H9 (cell line): ENCODE measurements at regions not wholly inside any gene's neighbourhood (a gene's known extent, or its start where the extent isn't known, plus 50 kb on each side); places are given as distances from the start of the nearest gene placed in this dataset.

Experiments
- DNase-seq: peaks from one replicate; pipeline ENCODE4 v3.0.0-alpha.2; 2017
- H2AFZ ChIP-seq: one replicate; pipeline ENCODE4 v1.6.1; 2013; ENCODE audit warnings: mild to moderate bottlenecking, low read length, control low read depth, moderate library complexity
- H2AK5ac ChIP-seq: 2 replicates; pipeline ENCODE4 v1.6.1; 2013; ENCODE audit warnings: low read length, control low read depth, mixed read lengths; ENCODE audit not compliant: insufficient read length
- H2BK120ac ChIP-seq: one replicate; pipeline ENCODE4 v1.6.1; 2013; ENCODE audit warnings: low read depth, mild to moderate bottlenecking, low read length, control low read depth, inconsistent platforms; ENCODE audit not compliant: poor library complexity, severe bottlenecking
- H2BK12ac ChIP-seq: 2 replicates; pipeline ENCODE4 v1.6.1; 2013; ENCODE audit warnings: low read length, control low read depth, mixed read lengths, low read depth; ENCODE audit not compliant: insufficient read length
- H2BK15ac ChIP-seq: 2 replicates; pipeline ENCODE4 v1.6.1; 2013; ENCODE audit warnings: low read depth, low read length, control low read depth
- H2BK20ac ChIP-seq: one replicate; pipeline ENCODE4 v1.6.1; 2013; ENCODE audit warnings: low read depth, mild to moderate bottlenecking, low read length, control low read depth, inconsistent platforms; ENCODE audit not compliant: poor library complexity, severe bottlenecking
- H2BK5ac ChIP-seq: 2 replicates; pipeline ENCODE4 v1.6.1; 2013; ENCODE audit warnings: low read length, control low read depth, mixed read lengths; ENCODE audit not compliant: insufficient read length
- H3K14ac ChIP-seq: 2 replicates; pipeline ENCODE4 v1.6.1; 2013; ENCODE audit warnings: low read length, control low read depth; ENCODE audit not compliant: insufficient read depth
- H3K18ac ChIP-seq: 2 replicates; pipeline ENCODE4 v1.6.1; 2013; ENCODE audit warnings: low read depth, mild to moderate bottlenecking, mixed read lengths, low read length, control low read depth; ENCODE audit not compliant: insufficient read length
- H3K23ac ChIP-seq: 2 replicates; pipeline ENCODE4 v1.6.1; 2013; ENCODE audit warnings: low read length, control low read depth, mixed read lengths, low read depth; ENCODE audit not compliant: insufficient read length
- H3K23me2 ChIP-seq: 2 replicates; pipeline ENCODE4 v1.6.1; 2013; ENCODE audit warnings: low read depth, mild to moderate bottlenecking, mixed read lengths, low read length, control low read depth; ENCODE audit not compliant: insufficient read length, poor library complexity, severe bottlenecking
- H3K27ac ChIP-seq: 2 replicates; pipeline ENCODE4 v1.5.1; 2013; ENCODE audit warnings: low read length, control low read depth, mixed read lengths, low read depth; ENCODE audit not compliant: insufficient read length
- H3K27me3 ChIP-seq: 2 replicates; pipeline ENCODE4 v1.6.1; 2013; ENCODE audit warnings: low read length, control low read depth, inconsistent platforms; ENCODE audit not compliant: insufficient read depth
- H3K4ac ChIP-seq: 2 replicates; pipeline ENCODE4 v1.6.1; 2013; ENCODE audit warnings: low read depth, mild to moderate bottlenecking, control low read depth, inconsistent platforms, low read length, moderate library complexity
- H3K4me1 ChIP-seq: 2 replicates; pipeline ENCODE4 v1.6.1; 2013; ENCODE audit warnings: low read length, control low read depth, inconsistent platforms; ENCODE audit not compliant: insufficient read depth
- H3K4me2 ChIP-seq: 2 replicates; pipeline ENCODE4 v1.6.1; 2013; ENCODE audit warnings: low read length, control low read depth, mixed read lengths; ENCODE audit not compliant: insufficient read length, insufficient read depth
- H3K56ac ChIP-seq: 2 replicates; pipeline ENCODE4 v1.6.1; 2013; ENCODE audit warnings: low read depth, mild to moderate bottlenecking, mixed read lengths, low read length, control low read depth; ENCODE audit not compliant: insufficient read length
- H3K79me1 ChIP-seq: 2 replicates; pipeline ENCODE4 v1.6.1; 2013; ENCODE audit warnings: low read depth, mild to moderate bottlenecking, moderate library complexity, low read length, control low read depth, inconsistent platforms; ENCODE audit not compliant: insufficient read depth, poor library complexity, severe bottlenecking
- H3K79me2 ChIP-seq: 2 replicates; pipeline ENCODE4 v1.6.1; 2013; ENCODE audit warnings: low read length, control low read depth, inconsistent platforms; ENCODE audit not compliant: insufficient read depth
- H3K9ac ChIP-seq: 2 replicates; pipeline ENCODE4 v1.6.1; 2013; ENCODE audit warnings: low read length, control low read depth, mixed read lengths; ENCODE audit not compliant: insufficient read length; ENCODE audit errors: extremely low read depth
- H3K9me3 ChIP-seq: one replicate; pipeline ENCODE4 v1.6.1; 2013; ENCODE audit warnings: low read depth, low read length, inconsistent platforms; ENCODE audit not compliant: control insufficient read depth
- H3T11ph ChIP-seq: one replicate; pipeline ENCODE4 v1.6.1; 2013; ENCODE audit warnings: mild to moderate bottlenecking, low read length, control low read depth, inconsistent platforms
- H4K20me1 ChIP-seq: one replicate; pipeline ENCODE4 v1.6.1; 2013; ENCODE audit not compliant: control insufficient read depth, insufficient read length, insufficient read depth
- H4K5ac ChIP-seq: 2 replicates; pipeline ENCODE4 v1.6.1; 2013; ENCODE audit warnings: low read depth, mild to moderate bottlenecking, mixed read lengths, low read length, control low read depth; ENCODE audit not compliant: insufficient read length
- H4K8ac ChIP-seq: replicated peaks from 2 replicates; pipeline ENCODE4 v1.6.1; 2013; ENCODE audit warnings: low read length, control low read depth, mixed read lengths, low read depth; ENCODE audit not compliant: insufficient read length
- H4K91ac ChIP-seq: 2 replicates; pipeline ENCODE4 v1.6.1; 2013; ENCODE audit warnings: low read depth, mild to moderate bottlenecking, moderate library complexity, mixed read lengths, low read length, control low read depth; ENCODE audit not compliant: insufficient read length
- H3K27ac Mint-ChIP-seq, 3 experiments: 2 replicates in 2 of 3; 3 replicates in 1 of 3; pipeline ENCODE4 v1.8.0; 2020 to 2021; ENCODE audit warnings: mixed read lengths in 3 of 3, mild to moderate bottlenecking in 1 of 3, moderate library complexity in 1 of 3
- H3K27me3 Mint-ChIP-seq: 2 replicates; pipeline ENCODE4 v1.8.0; 2021; ENCODE audit warnings: low read depth, mild to moderate bottlenecking, moderate library complexity, mixed read lengths
- H3K36me3 Mint-ChIP-seq, 3 experiments: 2 replicates in 2 of 3; 3 replicates in 1 of 3; pipeline ENCODE4 v1.8.0; 2020 to 2021; ENCODE audit warnings: low read depth in 3 of 3, mixed read lengths in 3 of 3; ENCODE audit not compliant: insufficient read depth in 1 of 3
- H3K4me1 Mint-ChIP-seq, 2 experiments: 2 replicates each; pipeline ENCODE4 v1.8.0; 2020; ENCODE audit warnings: mixed read lengths in 2 of 2
- H3K4me3 Mint-ChIP-seq, 2 experiments: 2 replicates in 1 of 2; 3 replicates in 1 of 2; pipeline ENCODE4 v1.8.0; 2020 to 2021; ENCODE audit warnings: mild to moderate bottlenecking in 2 of 2, mixed read lengths in 2 of 2, moderate library complexity in 1 of 2
- H3K9me3 Mint-ChIP-seq, 2 experiments: 2 replicates in 1 of 2; 3 replicates in 1 of 2; pipeline ENCODE4 v1.8.0; 2020; ENCODE audit warnings: mild to moderate bottlenecking in 2 of 2, mixed read lengths in 2 of 2, moderate library complexity in 1 of 2
- CTCF ChIP-seq: fragments of 200-600 bp; sonication (generic); conservative IDR thresholded peaks from 3 replicates; pipeline ENCODE4 v1.8.0; 2021; ENCODE audit warnings: antibody characterized with exemption, mild to moderate bottlenecking
- WGBS: extraction: QIAGEN DNeasy Blood & Tissue Kit; methylation state at CpG from one replicate; pipeline ENCODE4 v1.1.7; 2013; ENCODE audit warnings: missing lambda C conversion rate, low lambda C conversion rate, mixed read lengths; ENCODE audit not compliant: insufficient read length; ENCODE audit errors: extremely low coverage; 5-methylcytosine and 5-hydroxymethylcytosine counted together

- Histone ChIP-seq H4K8ac (no peak overlapping the region), H3K27ac (no peak overlapping the region), H3K4me1 (no peaks in the 10 kb centered on the region), H4K5ac (no peak overlapping the region), H3K23me2 (no peaks in the 10 kb centered on the region), H3K4me2 (no peak overlapping the region), H2BK5ac (no peak overlapping the region), H2AFZ (no peak overlapping the region), H3K27me3 (no peaks in the 10 kb centered on the region), H2BK12ac (no peak overlapping the region), H3K14ac (no peak overlapping the region), H3K4ac (no peak overlapping the region), H3K18ac (no peak overlapping the region), H3K23ac (no peak overlapping the region), H2BK120ac (no peak overlapping the region), H2BK15ac (no peak overlapping the region), H3T11ph (no peak overlapping the region), H3K56ac (no peak overlapping the region), H3K79me1 (no peaks in the 10 kb centered on the region), H4K20me1 (no peaks in the 10 kb centered on the region), H4K91ac (no peak overlapping the region), H3K9ac (no peak overlapping the region), H3K79me2 (no peaks in the 10 kb centered on the region), H2AK5ac (no peak overlapping the region), H3K9me3 (no peaks in the 10 kb centered on the region), H2BK20ac (no peak overlapping the region)
- H3K4me1 Mint-ChIP-seq = peaks cover 0 to 6% of the 10 kb centered on the region in 2 experiments; a peak in 2 of 4 replicates
- no peaks in the 10 kb centered on the region for H3K9me3 Mint-ChIP-seq
- DNase-seq = no peak
- peaks cover 15% of the 10 kb centered on the region for H3K27me3 Mint-ChIP-seq
- no peak overlapping the region for H3K4me3 Mint-ChIP-seq
- no peaks in the 10 kb centered on the region for H3K36me3 Mint-ChIP-seq
- WGBS = no CpG with 5 or more reads among the region's 2 CpGs
- H3K27ac Mint-ChIP-seq = no peak overlapping the region
- TF ChIP-seq CTCF = no peak
Measured at GRCh38 chr10:9081253-9081652, 1026.8 kb downstream of the GATA3 start.
